WERI-Rb-1 (cell line): ENCODE measurements at regions not wholly inside any gene's neighbourhood (a gene's known extent, or its start where the extent isn't known, plus 50 kb on each side); places are given as distances from the start of the nearest gene placed in this dataset.
"Not testable (repeated sequence)": the region's sequence is repeated elsewhere in the genome, so short reads cannot be mapped to it uniquely, and the experiment has no call there.

Experiments used
- DNase-seq: peaks from one replicate; pipeline ENCODE4 v3.0.0-alpha.2; 2020
- H3K27ac ChIP-seq: fragments of 250-450 bp; sonication (Bioruptor Pico); 2 replicates; pipeline ENCODE4 v1.5.1; 2020; ENCODE audit warnings: mild to moderate bottlenecking, moderate library complexity
- H3K27me3 ChIP-seq: fragments of 250-450 bp; sonication (Bioruptor Pico); 2 replicates; pipeline ENCODE4 v1.5.1; 2021; ENCODE audit warnings: mild to moderate bottlenecking, low read depth, moderate library complexity; ENCODE audit not compliant: insufficient read depth, severe bottlenecking
- H3K36me3 ChIP-seq: fragments of 250-450 bp; sonication (Bioruptor Pico); 2 replicates; pipeline ENCODE4 v1.5.1; 2020; ENCODE audit warnings: mild to moderate bottlenecking, moderate library complexity
- H3K4me3 ChIP-seq: 2 replicates; pipeline ENCODE4 v1.5.1; 2011; ENCODE audit warnings: low read depth, mild to moderate bottlenecking, control low read depth, low read length
- H3K9me3 ChIP-seq: fragments of 250-450 bp; sonication (Bioruptor Pico); 2 replicates; pipeline ENCODE4 v1.5.1; 2021; ENCODE audit warnings: mild to moderate bottlenecking, moderate library complexity; ENCODE audit not compliant: severe bottlenecking
- TF ChIP-seq, protein P1 (sequence below): IDR thresholded peaks from 2 replicates; pipeline ENCODE4 v1.5.1; 2011; ENCODE audit warnings: low read depth, mild to moderate bottlenecking, control low read depth, inconsistent platforms, low read length

DNA sequence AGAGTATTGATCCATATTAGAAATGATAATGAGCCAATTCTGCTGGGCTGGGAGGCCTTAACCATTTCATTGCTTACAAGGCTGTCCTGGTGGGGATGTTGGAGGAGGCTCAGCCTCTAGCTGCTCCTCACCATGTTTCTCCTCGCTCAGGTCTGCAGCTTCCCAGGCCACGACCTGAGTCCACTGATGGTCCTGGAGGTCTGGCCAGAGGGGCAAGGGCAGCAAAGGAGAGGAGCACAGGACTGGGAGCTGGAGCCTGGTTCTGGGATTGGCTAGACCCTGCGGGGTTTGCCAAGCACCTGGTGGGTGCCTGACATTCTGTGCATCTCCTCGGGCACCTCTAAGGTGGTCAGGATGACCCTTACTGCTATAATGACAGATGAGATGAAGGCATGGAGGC is 92.6 kb downstream of the KIF26A start:
- Histone ChIP-seq H3K36me3 (no peaks in the 10 kb centered on the region; the same call in none of the 2 replicates), H3K4me3 (no peak overlapping the region), H3K27me3 (no peaks in the 10 kb centered on the region), H3K27ac (no peak overlapping the region), H3K9me3 (peaks cover 21% of the 10 kb centered on the region)
- DNase-seq, result peak; percentile 2
- TF ChIP-seq, protein P1, sequence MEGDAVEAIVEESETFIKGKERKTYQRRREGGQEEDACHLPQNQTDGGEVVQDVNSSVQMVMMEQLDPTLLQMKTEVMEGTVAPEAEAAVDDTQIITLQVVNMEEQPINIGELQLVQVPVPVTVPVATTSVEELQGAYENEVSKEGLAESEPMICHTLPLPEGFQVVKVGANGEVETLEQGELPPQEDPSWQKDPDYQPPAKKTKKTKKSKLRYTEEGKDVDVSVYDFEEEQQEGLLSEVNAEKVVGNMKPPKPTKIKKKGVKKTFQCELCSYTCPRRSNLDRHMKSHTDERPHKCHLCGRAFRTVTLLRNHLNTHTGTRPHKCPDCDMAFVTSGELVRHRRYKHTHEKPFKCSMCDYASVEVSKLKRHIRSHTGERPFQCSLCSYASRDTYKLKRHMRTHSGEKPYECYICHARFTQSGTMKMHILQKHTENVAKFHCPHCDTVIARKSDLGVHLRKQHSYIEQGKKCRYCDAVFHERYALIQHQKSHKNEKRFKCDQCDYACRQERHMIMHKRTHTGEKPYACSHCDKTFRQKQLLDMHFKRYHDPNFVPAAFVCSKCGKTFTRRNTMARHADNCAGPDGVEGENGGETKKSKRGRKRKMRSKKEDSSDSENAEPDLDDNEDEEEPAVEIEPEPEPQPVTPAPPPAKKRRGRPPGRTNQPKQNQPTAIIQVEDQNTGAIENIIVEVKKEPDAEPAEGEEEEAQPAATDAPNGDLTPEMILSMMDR, result no peak

DNA sequence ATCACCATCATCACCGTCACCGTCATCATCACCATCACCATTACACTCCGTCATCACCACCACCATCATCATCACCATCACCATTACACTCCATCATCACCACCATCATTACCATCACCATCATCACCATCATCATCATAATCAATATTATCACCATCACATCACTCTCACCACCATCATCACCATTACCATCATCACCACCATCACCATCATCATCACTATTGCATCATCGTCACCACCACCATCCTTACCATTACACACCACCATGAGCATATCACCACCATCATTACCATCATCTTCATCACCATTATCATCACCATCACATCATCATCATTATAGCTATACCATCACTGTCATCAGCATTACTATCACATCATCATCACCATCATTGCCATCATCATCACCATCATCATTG is 93.7 kb downstream of the KIF26A start:
- no peaks in the 10 kb centered on the region; the same call in none of the 2 replicates for H3K36me3 ChIP-seq
- H3K4me3 ChIP-seq, result no peak overlapping the region
- TF ChIP-seq, protein P1, result no peak
- H3K9me3 ChIP-seq, result peaks cover 21% of the 10 kb centered on the region
- no peak overlapping the region for H3K27ac ChIP-seq
- no peak for DNase-seq
- no peaks in the 10 kb centered on the region for H3K27me3 ChIP-seq

DNA sequence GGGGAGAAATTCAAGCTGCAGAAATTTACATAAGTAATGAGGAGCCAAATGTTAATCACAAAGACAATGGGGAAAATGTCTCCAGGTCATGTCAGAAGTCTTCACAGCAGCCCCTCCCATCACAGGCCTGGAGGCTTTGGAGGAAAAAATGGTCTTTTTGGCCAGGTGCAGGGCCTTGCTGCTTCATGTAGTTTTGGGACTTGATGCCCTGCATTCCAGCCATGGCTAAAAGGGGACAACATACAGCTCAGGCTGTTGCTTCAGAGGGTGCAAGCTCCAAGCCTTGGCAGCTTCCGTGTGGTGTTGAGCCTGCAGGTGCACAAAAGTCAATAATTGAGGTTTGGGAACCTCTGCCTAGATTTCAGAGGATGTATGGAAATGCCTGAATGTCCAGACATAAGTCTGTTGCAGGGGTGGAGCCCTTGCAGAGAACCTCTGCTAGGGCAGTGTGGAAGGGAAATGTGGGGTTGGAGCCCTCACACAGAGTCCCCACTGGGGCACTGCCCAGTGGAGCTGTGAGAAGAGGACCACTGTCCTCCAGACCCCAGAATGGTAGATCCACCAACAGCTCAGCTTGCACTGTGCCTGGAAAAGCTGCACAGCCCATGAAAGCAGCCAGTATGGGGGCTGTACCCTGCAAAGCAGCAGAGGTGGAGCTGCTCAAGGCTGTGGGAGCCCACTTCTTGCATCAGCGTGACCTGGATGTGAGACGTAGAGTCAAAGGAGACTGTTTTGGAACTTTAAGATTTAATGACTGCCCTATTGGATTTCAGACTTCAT is 95.8 kb downstream of the KIF26A start:
- H3K27ac ChIP-seq, H3K4me3 ChIP-seq, H3K27me3 ChIP-seq, H3K36me3 ChIP-seq, DNase-seq: not testable (repeated sequence)
- peaks cover 17% of the 10 kb centered on the region for H3K9me3 ChIP-seq

DNA sequence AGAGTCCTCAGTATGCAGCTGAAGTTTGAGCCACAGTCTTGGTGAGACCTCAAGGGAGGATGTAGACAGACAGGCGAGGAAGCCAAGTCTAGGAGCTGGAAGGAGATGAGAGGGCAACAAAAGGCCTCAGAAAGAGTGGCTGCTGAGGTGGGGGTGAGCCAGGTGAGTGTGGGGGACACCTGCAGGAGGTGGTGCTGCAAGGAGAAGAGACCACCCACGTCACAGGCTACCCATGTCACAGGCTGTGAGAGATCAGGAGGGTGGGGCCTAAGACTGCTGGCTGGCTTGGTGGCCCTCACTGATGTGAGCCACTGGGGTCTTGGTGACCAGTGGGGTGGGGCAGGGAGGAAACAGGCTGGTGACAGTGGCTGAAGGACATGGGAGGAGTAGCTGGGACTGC is 97.3 kb downstream of the KIF26A start:
- DNase-seq, result no peak
- Histone ChIP-seq H3K27me3 (no peaks in the 10 kb centered on the region), H3K36me3 (no peaks in the 10 kb centered on the region; the same call in 1 of the 2 replicates), H3K4me3 (no peak overlapping the region), H3K27ac (no peak overlapping the region), H3K9me3 (peaks cover 17% of the 10 kb centered on the region)
- TF ChIP-seq, protein P1, result no peak

DNA sequence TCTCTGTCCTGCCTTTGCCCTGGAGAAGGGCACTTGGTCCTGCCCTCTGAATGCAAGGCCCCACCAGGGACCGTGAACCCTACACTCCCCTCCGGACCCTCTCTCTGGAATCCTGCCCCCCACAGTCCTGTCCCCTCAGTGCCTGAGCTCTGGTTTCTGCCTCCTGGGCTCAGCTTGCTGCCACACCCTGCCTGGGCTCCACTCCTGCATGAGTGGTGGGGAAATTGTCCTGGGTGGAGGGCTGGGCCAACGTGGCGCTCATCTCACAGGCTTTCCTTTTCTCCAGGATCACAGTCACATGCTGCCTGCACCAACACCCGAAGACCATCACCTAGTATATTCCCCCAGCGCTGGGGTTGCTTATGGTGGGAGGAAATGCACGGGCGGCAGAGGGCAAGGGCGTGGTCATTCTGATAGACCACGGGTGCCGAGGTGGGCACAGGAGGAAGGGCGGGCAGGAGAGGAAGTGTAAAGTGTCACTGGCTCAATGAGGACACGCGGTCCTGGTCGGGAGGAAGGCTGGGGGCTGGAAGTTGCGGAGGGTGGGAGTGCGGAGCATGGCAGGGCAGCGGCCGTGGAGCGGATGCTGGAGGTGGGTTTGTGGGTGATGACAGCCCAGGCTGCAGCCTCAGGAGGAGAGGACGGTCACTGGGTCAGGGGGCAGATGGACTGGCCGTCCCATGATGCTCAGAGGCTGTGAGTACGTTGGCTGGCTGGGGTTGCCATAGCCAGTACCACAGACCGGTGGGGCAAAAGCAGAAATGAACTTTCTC is 99.5 kb downstream of the KIF26A start:
- H3K27ac ChIP-seq, result no peak overlapping the region

More for the DNA sequence above, 99.5 kb downstream of the KIF26A start:
- H3K9me3 ChIP-seq, result peaks cover 14% of the 10 kb centered on the region
- TF ChIP-seq, protein P1, result no peak
- H3K36me3 ChIP-seq, result no peaks in the 10 kb centered on the region
- no peak for DNase-seq
- no peaks in the 10 kb centered on the region for H3K27me3 ChIP-seq
- H3K4me3 ChIP-seq, result no peak overlapping the region
